CD1c-positive myeloid dendritic cell (primary cell): ENCODE measurements at regions not wholly inside any gene's neighbourhood (a gene's known extent, or its start where the extent isn't known, plus 50 kb on each side); places are given as distances from the start of the nearest gene placed in this dataset.
A peak's percentile ranks its signal among the peaks of the same experiment; 100 is the strongest.

Experiments
- DNase-seq: peaks from one replicate; pipeline ENCODE4 v3.0.0-alpha.2; 2016; ENCODE audit errors: extremely low spot score

GRCh38 chr21:38888991-38889561 lies 83.3 kb downstream of the ETS2 start:
- no peak for DNase-seq

GRCh38 chr21:38887749-38888148 lies 82.0 kb downstream of the ETS2 start:
- DNase-seq: no peak

GRCh38 chr21:38887062-38887686 lies 81.4 kb downstream of the ETS2 start:
- no peak for DNase-seq

- DNase-seq: no peak
Measured at GRCh38 chr21:38885909-38886308, 80.2 kb downstream of the ETS2 start.

- no peak for DNase-seq
Measured at GRCh38 chr21:38884440-38884839, 78.7 kb downstream of the ETS2 start.

- no peak for DNase-seq
Measured at GRCh38 chr21:38883142-38883541, 77.4 kb downstream of the ETS2 start.

GRCh38 chr21:38881131-38881530 lies 75.4 kb downstream of the ETS2 start:
- no peak for DNase-seq

- DNase-seq: no peak
Measured at GRCh38 chr21:38880577-38880966, 74.8 kb downstream of the ETS2 start.

GRCh38 chr21:38879912-38880576 lies 74.3 kb downstream of the ETS2 start:
- peak; percentile 12 for DNase-seq

GRCh38 chr21:38878379-38879179 lies 72.8 kb downstream of the ETS2 start:
- peak; percentile 17 for DNase-seq

- no peak for DNase-seq
Measured at GRCh38 chr21:38875694-38876492, 70.2 kb downstream of the ETS2 start.
